Transverse colon (tissue), 4 donors: ENCODE measurements at regions not wholly inside any gene's neighbourhood (a gene's known extent, or its start where the extent isn't known, plus 50 kb on each side); places are given as distances from the start of the nearest gene placed in this dataset.

Experiments used
- DNase-seq: peaks from one replicate; pipeline ENCODE4 v3.0.0-alpha.2; 2019
- H3K27ac ChIP-seq, 4 donors: fragments of 200-600 bp; sonication (generic); 2 replicates each; pipeline ENCODE4 v1.5.1; 2016 to 2018; ENCODE audit warnings: inconsistent platforms in 4 of 4
- H3K27me3 ChIP-seq: fragments of 200-600 bp; sonication (generic); 2 replicates; pipeline ENCODE4 v1.5.1; 2017; ENCODE audit warnings: inconsistent platforms
- H3K36me3 ChIP-seq, 4 donors: fragments of 200-600 bp; sonication (generic); 2 replicates each; pipeline ENCODE4 v1.5.1; 2017 to 2019; ENCODE audit warnings: inconsistent platforms in 4 of 4
- H3K4me1 ChIP-seq, 4 donors: fragments of 200-600 bp; sonication (generic); 2 replicates each; pipeline ENCODE4 v1.5.1; 2017 to 2020; ENCODE audit warnings: inconsistent platforms in 4 of 4
- H3K4me3 ChIP-seq, 4 donors: fragments of 200-600 bp; sonication (generic); 1 replicate in 1 of 4; 2 replicates in 3 of 4; pipeline versions ENCODE4 v1.5.1 to v1.6.1; 2017 to 2019; ENCODE audit warnings: inconsistent platforms in 4 of 4
- H3K9me3 ChIP-seq, 2 donors: fragments of 200-600 bp; sonication (generic); 2 replicates each; pipeline ENCODE4 v1.5.1; 2017 to 2019; ENCODE audit warnings: inconsistent platforms in 2 of 2
- CTCF ChIP-seq, 5 experiments: fragments of 200-600 bp in 3 of 5; fragments of 450-650 bp in 2 of 5; sonication (generic) in 3 of 5; IDR thresholded peaks; 1 replicate in 2 of 5; 2 replicates in 3 of 5; pipeline ENCODE4 v1.5.1; 2016 to 2017; ENCODE audit warnings: antibody characterized with exemption in 5 of 5, inconsistent platforms in 3 of 5, mild to moderate bottlenecking in 2 of 5, moderate library complexity in 1 of 5
- EP300 ChIP-seq: sonication (generic); formaldehyde crosslinking; IDR thresholded peaks from one replicate; pipeline ENCODE4 v1.6.1; 2017; ENCODE audit warnings: antibody characterized with exemption, low read depth
- POLR2A ChIP-seq: fragments of 450-650 bp; IDR thresholded peaks from one replicate; pipeline ENCODE4 v1.6.1; 2016; ENCODE audit warnings: antibody characterized with exemption, mild to moderate bottlenecking, moderate library complexity
- POLR2AphosphoS5 ChIP-seq, 3 donors: sonication (generic); formaldehyde crosslinking; IDR thresholded peaks; one replicate each; pipeline ENCODE4 v1.6.1; 2016; ENCODE audit warnings: antibody characterized with exemption in 3 of 3
- WGBS, 2 donors: methylation state at CpG; one replicate each; pipeline ENCODE4 v1.1.5; 2018; ENCODE audit warnings: low coverage in 1 of 2; 5-methylcytosine and 5-hydroxymethylcytosine counted together
- in situ Hi-C, 4 donors: fragments of 200-750 bp; cut with MboI; loops; one replicate each; pipeline versions ENCODE4 v1.15.0 to v1.15.1; 2017; ENCODE audit warnings: low sequenced_read_pairs in 3 of 4, low pct_ligation_motif_present in 1 of 4, low pct_unique_long_range_greater_than_20kb in 1 of 4
- intact Hi-C: fragments of 100-400 bp; cut with DNase I; formaldehyde crosslinking; loops from one replicate; pipeline ENCODE4 v1.15.1; 2023; ENCODE audit warnings: low total_unique reads

DNA sequence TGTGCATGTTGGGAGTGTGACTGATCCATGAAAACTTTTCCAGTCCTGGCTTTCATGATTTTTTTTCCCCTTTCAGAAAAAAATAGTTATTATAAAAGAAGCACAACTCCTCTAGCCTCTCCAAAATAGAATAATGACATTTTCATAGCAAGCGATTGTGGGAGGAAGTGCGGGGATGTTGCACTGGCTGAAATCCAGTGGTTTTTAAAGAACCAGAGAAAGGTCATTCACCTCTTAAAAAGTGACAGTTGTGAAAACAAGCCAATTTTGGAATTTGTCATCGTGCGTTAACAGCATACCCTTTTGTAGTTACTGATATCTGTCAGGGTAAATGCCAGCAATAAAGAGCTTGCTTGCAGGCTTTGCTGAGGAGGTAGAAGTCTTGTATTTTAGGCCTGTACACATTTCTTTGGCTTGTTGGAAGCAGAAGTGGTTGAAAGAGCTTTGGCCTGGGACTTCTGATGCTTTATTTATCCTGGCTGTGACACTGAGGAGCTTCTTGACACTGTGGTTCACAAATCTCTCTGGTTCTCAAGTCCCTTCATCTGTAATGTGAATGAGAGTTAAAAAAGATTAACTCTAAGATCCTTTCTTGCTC, 545.9 kb downstream of the REEP3 start:
- WGBS, 2 donors: 55 to 60% methylated on average over 3 to 4 of the region's 4 CpGs

GRCh38 chr10:64067859-64068258, 546.7 kb downstream of the REEP3 start:
- H3K27me3 ChIP-seq: no peaks in the 10 kb centered on the region
- DNase-seq: no peak
- WGBS, 2 donors: 98 to 100% methylated on average over 2 of the region's 2 CpGs
- H3K36me3 ChIP-seq: no peaks in the 10 kb centered on the region
- no peaks in the 10 kb centered on the region for H3K9me3 ChIP-seq
- no peak for TF ChIP-seq POLR2AphosphoS5 (IDR thresholded peaks at IDR 0.05)
- no peak overlapping the region for H3K4me3 ChIP-seq
- no peak overlapping the region for H3K27ac ChIP-seq
- intact Hi-C loops (no loop called here), in situ Hi-C loops (no loop called here)
- H3K4me1 ChIP-seq: peaks cover 0 to 4% (median 0%) of the 10 kb centered on the region in 4 donors

More for the DNA sequence above, 545.9 kb downstream of the REEP3 start:
- TF ChIP-seq POLR2AphosphoS5 (IDR thresholded peaks at IDR 0.05) (no peak), POLR2A (no peak), CTCF (IDR thresholded peaks at IDR 0.05) (no peak)
- in situ Hi-C loops: no loop called here
- peaks cover 0 to 4% (median 0%) of the 10 kb centered on the region in 4 donors for H3K4me1 ChIP-seq
- no peak overlapping the region for H3K27ac ChIP-seq
- H3K4me3 ChIP-seq: no peak overlapping the region
- no peaks in the 10 kb centered on the region for H3K36me3 ChIP-seq
- H3K9me3 ChIP-seq: no peaks in the 10 kb centered on the region
- no peaks in the 10 kb centered on the region for H3K27me3 ChIP-seq
- no peak for DNase-seq
- intact Hi-C loops: no loop called here

DNA sequence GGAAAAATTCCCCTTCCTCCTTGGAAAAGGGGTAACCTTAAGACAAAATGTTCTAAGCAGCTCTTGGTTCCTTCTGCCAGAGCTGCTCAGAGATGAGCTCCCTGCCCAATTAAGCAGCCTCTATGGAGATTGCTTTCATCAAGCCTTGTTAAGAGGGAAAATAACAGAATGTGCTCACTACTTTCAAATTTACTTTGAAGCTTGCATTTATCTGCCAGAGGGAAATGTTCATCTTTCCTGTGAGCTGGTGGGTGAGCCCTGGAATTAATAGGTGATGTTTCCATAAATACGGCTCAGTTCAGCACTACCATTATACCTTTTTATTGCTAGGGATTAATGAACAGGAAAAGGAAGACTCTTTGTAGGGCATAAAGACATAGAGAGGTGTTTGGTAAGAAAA, 549.0 kb downstream of the REEP3 start:
- H3K4me3 ChIP-seq: no peak overlapping the region
- WGBS, 2 donors: 40 to 82% methylated on average over 1 of the region's 1 CpG
- peaks cover 0 to 4% (median 0%) of the 10 kb centered on the region in 4 donors for H3K4me1 ChIP-seq
- no peak for TF ChIP-seq POLR2AphosphoS5 (IDR thresholded peaks at IDR 0.05)
- no peak for TF ChIP-seq CTCF (IDR thresholded peaks at IDR 0.05)
- TF ChIP-seq POLR2A: no peak
- no peak for TF ChIP-seq EP300
- no peak for DNase-seq
- H3K27ac ChIP-seq: no peak overlapping the region
- intact Hi-C loops: no loop called here
- H3K9me3 ChIP-seq: no peaks in the 10 kb centered on the region
- no peaks in the 10 kb centered on the region for H3K27me3 ChIP-seq
- H3K36me3 ChIP-seq: no peaks in the 10 kb centered on the region
- in situ Hi-C loops: no loop called here

DNA sequence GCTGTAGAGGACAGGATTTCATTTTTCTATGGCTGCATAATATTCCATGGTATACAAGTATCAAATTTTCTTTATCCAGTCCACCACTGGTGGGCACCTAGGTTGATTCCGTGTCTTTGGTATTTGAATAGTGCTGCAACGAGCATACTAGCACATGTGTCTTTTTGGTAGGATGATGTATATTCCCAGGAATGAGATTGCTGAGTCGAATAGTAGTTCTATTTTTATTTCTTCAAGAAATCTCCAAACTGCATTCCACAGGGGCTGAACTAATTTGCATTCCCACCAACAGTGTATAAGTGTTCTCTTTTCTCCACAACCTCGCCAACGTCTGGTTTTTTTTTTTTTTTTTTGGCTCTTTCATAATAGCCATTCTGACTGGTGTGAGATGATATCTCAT, 550.0 kb downstream of the REEP3 start:
- Histone ChIP-seq H3K4me1 (peaks cover 0 to 4% (median 0%) of the 10 kb centered on the region in 4 donors), H3K27me3 (no peaks in the 10 kb centered on the region), H3K36me3 (no peaks in the 10 kb centered on the region), H3K9me3 (no peaks in the 10 kb centered on the region), H3K4me3 (no peak overlapping the region), H3K27ac (no peak overlapping the region)
- DNase-seq: no peak
- in situ Hi-C loops (no loop called here), intact Hi-C loops (no loop called here)
- WGBS, 2 donors: 59 to 61% methylated on average over 5 of the region's 5 CpGs
- no peak for TF ChIP-seq POLR2AphosphoS5 (IDR thresholded peaks at IDR 0.05)
- no peak for TF ChIP-seq CTCF (IDR thresholded peaks at IDR 0.05)
- no peak for TF ChIP-seq EP300
- TF ChIP-seq POLR2A: no peak

- H3K36me3 ChIP-seq: no peaks in the 10 kb centered on the region
- DNase-seq: no peak
- no peaks in the 10 kb centered on the region for H3K9me3 ChIP-seq
- H3K4me1 ChIP-seq: peaks cover 0 to 20% (median 7%) of the 10 kb centered on the region in 4 donors
- H3K27me3 ChIP-seq: no peaks in the 10 kb centered on the region
- intact Hi-C loops: no loop called here
- in situ Hi-C loops: no loop called here
- no peak overlapping the region for H3K4me3 ChIP-seq
- WGBS, 2 donors: 74% methylated on average over 2 of the region's 2 CpGs; no CpG with 5 or more reads in 1 of the 2 donors
- TF ChIP-seq POLR2AphosphoS5 (IDR thresholded peaks at IDR 0.05) (no peak), EP300 (no peak), CTCF (IDR thresholded peaks at IDR 0.05) (no peak), POLR2A (no peak)
- no peak overlapping the region for H3K27ac ChIP-seq
These were observed 554.4 kb downstream of the REEP3 start for GRCh38 chr10:64075604-64076003.
